CD4-positive, CD25-positive, alpha-beta regulatory T cell (primary cell): ENCODE measurements at regions not wholly inside any gene's neighbourhood (a gene's known extent, or its start where the extent isn't known, plus 50 kb on each side); places are given as distances from the start of the nearest gene placed in this dataset.

ENCODE experiments used
- ATAC-seq, 2 donors: fragments of 150-1000 bp; cut with Tn5 transposase; one replicate each; pipeline ENCODE4 v1.10.0; 2021; ENCODE audit warnings: low read depth in 2 of 2, moderate number of reproducible peaks in 2 of 2, moderate library complexity in 1 of 2
- DNase-seq, 3 donors: peaks; one replicate each; pipeline versions ENCODE4 v3.0.0 to v3.0.0-alpha.2; 2012 to 2022; ENCODE audit warnings: mixed read lengths in 1 of 3
- H3K27ac ChIP-seq: one replicate; pipeline ENCODE4 v1.7.0; 2013; ENCODE audit warnings: mild to moderate bottlenecking, low read length; ENCODE audit not compliant: insufficient read depth, poor library complexity, severe bottlenecking
- H3K27me3 ChIP-seq: one replicate; pipeline ENCODE4 v1.7.0; 2013; ENCODE audit warnings: low read length; ENCODE audit not compliant: control insufficient read depth, insufficient read depth
- H3K36me3 ChIP-seq: one replicate; pipeline ENCODE4 v1.7.0; 2013; ENCODE audit warnings: mild to moderate bottlenecking, low read length, moderate library complexity; ENCODE audit not compliant: control insufficient read depth, insufficient read depth
- H3K4me1 ChIP-seq: 2 replicates; pipeline ENCODE4 v1.7.0; 2013; ENCODE audit warnings: mild to moderate bottlenecking, low read length; ENCODE audit not compliant: insufficient read depth, control insufficient read depth, poor library complexity, severe bottlenecking
- H3K4me3 ChIP-seq: one replicate; pipeline ENCODE4 v1.7.0; 2013; ENCODE audit warnings: low read depth, mild to moderate bottlenecking, low read length, moderate library complexity
- H3K9me3 ChIP-seq, 2 experiments: 1 replicate in 1 of 2; 2 replicates in 1 of 2; pipeline ENCODE4 v1.7.0; 2013; ENCODE audit warnings: low read length in 2 of 2, mild to moderate bottlenecking in 1 of 2, moderate library complexity in 1 of 2; ENCODE audit not compliant: control insufficient read depth in 2 of 2
- H3K27ac Mint-ChIP-seq, 3 donors: one replicate each; pipeline ENCODE4 v1.8.0; 2020 to 2022; ENCODE audit warnings: mild to moderate bottlenecking in 3 of 3, mixed read lengths in 3 of 3, moderate library complexity in 2 of 3
- H3K27me3 Mint-ChIP-seq: one replicate; pipeline ENCODE4 v1.8.0; 2022; ENCODE audit warnings: mild to moderate bottlenecking, mixed read lengths
- H3K36me3 Mint-ChIP-seq: one replicate; pipeline ENCODE4 v1.8.0; 2020; ENCODE audit warnings: mixed read lengths
- H3K4me1 Mint-ChIP-seq, 4 donors: one replicate each; pipeline ENCODE4 v1.8.0; 2020 to 2022; ENCODE audit warnings: mixed read lengths in 4 of 4, mild to moderate bottlenecking in 1 of 4
- H3K4me3 Mint-ChIP-seq, 4 donors: one replicate each; pipeline ENCODE4 v1.8.0; 2020 to 2022; ENCODE audit warnings: mild to moderate bottlenecking in 4 of 4, mixed read lengths in 4 of 4, moderate library complexity in 3 of 4
- H3K9me3 Mint-ChIP-seq, 7 donors: one replicate each; pipeline ENCODE4 v1.8.0; 2020 to 2022; ENCODE audit warnings: mixed read lengths in 7 of 7, mild to moderate bottlenecking in 3 of 7, moderate library complexity in 2 of 7

DNA sequence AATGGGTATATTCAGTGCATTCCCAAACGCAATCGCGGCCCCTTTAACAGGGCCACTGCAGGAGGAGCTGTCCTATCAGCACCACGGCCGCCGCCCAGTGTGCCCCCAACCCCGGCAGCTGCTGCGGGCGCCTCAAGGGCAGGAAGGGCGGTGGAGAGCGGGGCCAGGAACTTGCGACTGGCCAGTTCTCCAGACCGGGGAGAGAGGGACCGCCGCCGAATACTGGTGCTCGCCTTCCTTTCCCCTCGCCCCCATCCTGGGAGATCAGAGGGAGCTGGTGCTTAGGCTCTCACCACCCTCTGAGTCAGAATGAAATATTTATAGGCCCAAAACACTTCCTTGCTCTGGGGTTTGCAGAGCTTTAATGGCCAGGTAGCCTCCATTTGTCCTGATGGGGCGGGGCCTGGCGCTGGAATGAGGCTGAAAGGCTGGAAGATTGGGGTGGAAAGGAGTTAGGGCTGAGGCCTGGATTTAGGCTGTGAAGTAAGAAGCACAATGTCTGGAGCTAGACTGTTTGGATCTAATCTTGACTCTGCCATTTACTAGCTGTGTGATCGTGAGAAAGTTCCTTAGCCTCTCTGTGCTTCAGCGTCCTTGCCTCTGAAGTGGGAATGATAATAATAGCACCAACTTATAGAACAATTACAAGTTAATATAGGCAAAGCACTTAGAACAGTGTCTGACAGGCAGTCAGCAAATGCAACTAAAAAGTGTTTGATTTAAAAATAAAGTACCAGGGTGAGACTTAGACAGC is 75.5 kb downstream of the NAV1 start:
- peaks cover 0 to 1% (median 0%) of the 10 kb centered on the region in 7 donors for H3K9me3 Mint-ChIP-seq
- no peaks in the 10 kb centered on the region for H3K4me1 ChIP-seq

DNA sequence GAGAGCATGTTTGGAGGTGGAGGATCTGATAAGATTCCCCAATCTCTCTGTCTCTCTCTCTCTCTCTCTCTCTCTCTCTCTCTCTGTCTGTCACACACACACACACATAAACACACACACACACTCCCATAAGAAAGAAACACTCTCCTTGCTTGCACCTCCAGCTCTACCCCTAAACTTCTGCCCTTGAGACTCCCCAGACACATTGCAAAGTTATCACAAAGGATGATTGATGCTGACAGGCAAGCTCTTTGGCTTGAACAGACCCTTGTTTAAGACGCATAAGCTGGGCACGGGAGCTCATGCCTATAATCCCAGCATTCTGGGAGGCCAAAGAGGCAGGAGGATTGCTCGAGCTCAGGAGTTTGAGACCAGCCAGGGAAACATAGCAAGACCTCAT is 78.2 kb downstream of the NAV1 start:
- H3K27ac ChIP-seq, result no peak overlapping the region
- Mint-ChIP-seq H3K9me3 (no peaks in the 10 kb centered on the region), H3K4me3 (no peak overlapping the region), H3K4me1 (no peaks in the 10 kb centered on the region), H3K27me3 (no peaks in the 10 kb centered on the region), H3K36me3 (no peaks in the 10 kb centered on the region), H3K27ac (no peak overlapping the region)
- H3K4me3 ChIP-seq, result no peak overlapping the region
- no peaks in the 10 kb centered on the region for H3K36me3 ChIP-seq
- no peaks in the 10 kb centered on the region for H3K9me3 ChIP-seq
- no peaks in the 10 kb centered on the region for H3K4me1 ChIP-seq
- no peak for ATAC-seq
- H3K27me3 ChIP-seq, result no peaks in the 10 kb centered on the region
- no peak for DNase-seq

More for the DNA sequence above, 75.5 kb downstream of the NAV1 start:
- H3K4me1 Mint-ChIP-seq, result no peaks in the 10 kb centered on the region
- no peaks in the 10 kb centered on the region for H3K9me3 ChIP-seq
- no peak overlapping the region for H3K4me3 ChIP-seq
- H3K4me3 Mint-ChIP-seq, result no peak overlapping the region
- DNase-seq, result no peak
- H3K27me3 ChIP-seq, result no peaks in the 10 kb centered on the region
- H3K36me3 Mint-ChIP-seq, result no peaks in the 10 kb centered on the region
- H3K27ac ChIP-seq, result no peak overlapping the region
- no peak overlapping the region for H3K27ac Mint-ChIP-seq
- H3K36me3 ChIP-seq, result no peaks in the 10 kb centered on the region
- peaks cover 2% of the 10 kb centered on the region for H3K27me3 Mint-ChIP-seq
- ATAC-seq, result no peak

DNA sequence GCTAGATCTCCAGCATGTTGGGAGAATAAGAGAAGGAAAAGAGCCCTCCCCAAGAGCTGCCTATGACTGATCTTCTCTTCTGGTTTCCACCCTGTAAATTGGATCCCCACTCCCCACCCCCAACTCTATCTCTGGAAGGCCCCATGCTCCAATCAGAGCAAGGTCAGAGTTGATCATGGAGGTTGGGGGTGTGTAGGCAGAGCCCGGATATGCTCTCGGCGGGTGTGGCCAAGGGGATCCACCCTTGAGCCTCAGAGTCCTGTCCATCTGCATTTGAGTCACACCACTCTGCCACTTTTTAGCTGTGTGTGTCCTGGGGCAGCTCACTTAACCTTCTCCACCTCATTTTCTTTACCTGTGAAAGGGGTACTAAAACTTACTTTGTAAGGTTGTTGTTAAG is 79.5 kb downstream of the NAV1 start:
- Histone ChIP-seq H3K4me1 (no peaks in the 10 kb centered on the region), H3K36me3 (no peaks in the 10 kb centered on the region), H3K27ac (no peak overlapping the region), H3K4me3 (no peak overlapping the region), H3K9me3 (no peaks in the 10 kb centered on the region), H3K27me3 (no peaks in the 10 kb centered on the region)
- ATAC-seq (no peak), DNase-seq (no peak)
- H3K36me3 Mint-ChIP-seq, result no peaks in the 10 kb centered on the region
- H3K9me3 Mint-ChIP-seq, result no peaks in the 10 kb centered on the region
- H3K4me1 Mint-ChIP-seq, result no peaks in the 10 kb centered on the region
- no peaks in the 10 kb centered on the region for H3K27me3 Mint-ChIP-seq
- H3K4me3 Mint-ChIP-seq, result no peak overlapping the region
- no peak overlapping the region for H3K27ac Mint-ChIP-seq

DNA sequence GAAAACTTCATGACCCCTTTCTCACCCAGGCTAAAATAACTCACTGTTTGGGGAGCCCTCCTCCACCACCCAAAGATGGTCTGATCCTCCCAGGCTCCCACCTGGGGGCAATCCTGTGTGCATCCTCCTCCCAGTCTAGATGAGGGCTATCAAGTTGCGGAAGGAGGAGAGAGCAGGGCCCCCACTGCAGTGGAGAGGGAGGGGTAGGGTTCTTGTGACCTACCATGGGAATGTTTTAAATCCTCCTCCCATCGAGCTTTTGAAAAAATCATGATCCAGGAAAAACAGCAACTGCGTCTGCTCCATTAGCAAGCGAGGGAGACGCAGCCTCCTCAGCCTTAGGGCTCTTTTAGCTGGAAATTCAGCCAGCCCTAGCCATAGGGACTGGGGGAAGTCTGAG is 80.0 kb downstream of the NAV1 start:
- Histone ChIP-seq H3K36me3 (no peaks in the 10 kb centered on the region), H3K27ac (no peak overlapping the region), H3K9me3 (no peaks in the 10 kb centered on the region), H3K4me1 (no peaks in the 10 kb centered on the region), H3K27me3 (no peaks in the 10 kb centered on the region), H3K4me3 (no peak overlapping the region)
- no peaks in the 10 kb centered on the region for H3K27me3 Mint-ChIP-seq
- H3K27ac Mint-ChIP-seq, result no peak overlapping the region
- DNase-seq (no peak), ATAC-seq (no peak)
- no peak overlapping the region for H3K4me3 Mint-ChIP-seq
- no peaks in the 10 kb centered on the region for H3K4me1 Mint-ChIP-seq
- no peaks in the 10 kb centered on the region for H3K36me3 Mint-ChIP-seq
- H3K9me3 Mint-ChIP-seq, result no peaks in the 10 kb centered on the region

GRCh38 chr1:201619513-201619912 is 80.6 kb downstream of the NAV1 start:
- Histone ChIP-seq H3K36me3 (no peaks in the 10 kb centered on the region), H3K27me3 (no peaks in the 10 kb centered on the region), H3K9me3 (no peaks in the 10 kb centered on the region), H3K4me1 (no peaks in the 10 kb centered on the region), H3K4me3 (no peak overlapping the region), H3K27ac (no peak overlapping the region)
- H3K27me3 Mint-ChIP-seq, result no peaks in the 10 kb centered on the region
- no peaks in the 10 kb centered on the region for H3K9me3 Mint-ChIP-seq
- H3K36me3 Mint-ChIP-seq, result no peaks in the 10 kb centered on the region
- ATAC-seq (no peak), DNase-seq (no peak)
- H3K27ac Mint-ChIP-seq, result no peak overlapping the region
- H3K4me3 Mint-ChIP-seq, result no peak overlapping the region
- no peaks in the 10 kb centered on the region for H3K4me1 Mint-ChIP-seq

- Mint-ChIP-seq H3K36me3 (no peaks in the 10 kb centered on the region), H3K27me3 (no peaks in the 10 kb centered on the region), H3K9me3 (no peaks in the 10 kb centered on the region), H3K4me1 (no peaks in the 10 kb centered on the region), H3K4me3 (no peak overlapping the region), H3K27ac (no peak overlapping the region)
- no peaks in the 10 kb centered on the region for H3K36me3 ChIP-seq
- no peaks in the 10 kb centered on the region for H3K4me1 ChIP-seq
- H3K4me3 ChIP-seq, result no peak overlapping the region
- no peak overlapping the region for H3K27ac ChIP-seq
- DNase-seq (no peak), ATAC-seq (no peak)
- no peaks in the 10 kb centered on the region for H3K27me3 ChIP-seq
- H3K9me3 ChIP-seq, result no peaks in the 10 kb centered on the region
Measured at GRCh38 chr1:201622353-201622752, 83.4 kb downstream of the NAV1 start.

DNA sequence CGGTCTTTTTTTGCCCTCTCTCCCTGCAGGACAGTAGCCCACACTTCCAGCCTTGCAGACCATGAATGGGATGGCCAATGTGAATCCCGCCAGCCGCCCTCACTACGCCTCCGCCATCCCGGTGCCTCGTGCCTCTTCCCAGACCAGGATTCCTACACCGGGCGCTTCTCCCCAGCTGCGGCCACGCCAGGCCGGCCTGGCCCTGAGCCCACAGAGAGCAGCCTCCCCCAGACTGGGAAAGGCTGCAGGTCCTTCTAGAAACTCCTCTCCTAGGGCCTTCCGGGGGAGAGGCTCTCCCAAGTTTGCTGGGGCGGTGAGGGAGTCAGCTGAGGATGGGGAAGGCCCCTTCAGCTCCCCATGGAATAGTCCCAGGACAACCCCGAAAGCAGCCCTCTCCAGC is 83.9 kb downstream of the NAV1 start:
- Mint-ChIP-seq H3K36me3 (no peaks in the 10 kb centered on the region), H3K4me3 (no peak overlapping the region), H3K27ac (no peak overlapping the region), H3K27me3 (no peaks in the 10 kb centered on the region), H3K9me3 (no peaks in the 10 kb centered on the region), H3K4me1 (no peaks in the 10 kb centered on the region)
- Histone ChIP-seq H3K4me1 (no peaks in the 10 kb centered on the region), H3K27me3 (no peaks in the 10 kb centered on the region), H3K36me3 (no peaks in the 10 kb centered on the region), H3K9me3 (no peaks in the 10 kb centered on the region), H3K27ac (no peak overlapping the region), H3K4me3 (no peak overlapping the region)
- DNase-seq (no peak), ATAC-seq (no peak)

DNA sequence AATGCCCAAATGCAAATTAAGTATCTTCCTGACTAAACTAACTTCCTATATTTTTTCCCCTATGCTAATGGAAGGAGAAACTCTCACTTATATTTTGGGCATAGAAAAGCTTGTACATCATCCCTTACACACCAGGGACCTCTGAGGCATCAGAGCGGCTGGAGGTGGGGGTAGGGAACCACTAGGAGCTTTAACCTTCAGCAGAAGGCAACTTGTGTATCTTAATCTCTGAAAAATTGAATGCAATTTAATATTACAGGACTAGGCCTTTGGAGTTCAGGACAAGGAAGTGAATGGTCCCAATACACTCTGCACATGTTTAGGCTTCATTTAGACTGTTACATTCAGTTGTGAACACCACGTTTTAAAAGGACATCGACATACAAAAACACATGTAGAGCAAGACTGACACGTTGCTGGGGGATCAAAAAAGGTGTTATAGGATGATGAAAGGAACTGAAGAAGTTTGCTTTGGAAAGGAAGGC is 85.9 kb downstream of the NAV1 start:
- no peak overlapping the region for H3K27ac Mint-ChIP-seq
- DNase-seq, result no peak

More for the DNA sequence above, 85.9 kb downstream of the NAV1 start:
- Histone ChIP-seq H3K27ac (no peak overlapping the region), H3K9me3 (no peaks in the 10 kb centered on the region), H3K4me3 (no peak overlapping the region), H3K36me3 (no peaks in the 10 kb centered on the region), H3K4me1 (no peaks in the 10 kb centered on the region), H3K27me3 (no peaks in the 10 kb centered on the region)
- Mint-ChIP-seq H3K36me3 (no peaks in the 10 kb centered on the region), H3K4me1 (no peaks in the 10 kb centered on the region), H3K9me3 (no peaks in the 10 kb centered on the region), H3K27me3 (no peaks in the 10 kb centered on the region), H3K4me3 (no peak overlapping the region)
- no peak for ATAC-seq
